GM19324 (cell line): ENCODE measurements at regions not wholly inside any gene's neighbourhood (a gene's known extent, or its start where the extent isn't known, plus 50 kb on each side); places are given as distances from the start of the nearest gene placed in this dataset.
"Not testable (repeated sequence)": the region's sequence is repeated elsewhere in the genome, so short reads cannot be mapped to it uniquely, and the experiment has no call there.

Source experiments
- ATAC-seq: cut with Tn5 transposase; IDR thresholded peaks from one replicate; pipeline ENCODE4 v1.9.1; 2021; ENCODE audit warnings: mild to moderate bottlenecking, moderate library complexity; ENCODE audit not compliant: unreplicated experiment, low FRiP score

- ATAC-seq, result no peak
These were observed 192.3 kb upstream of the PRSS58 start for GRCh38 chr7:142450206-142450605.

- not testable (repeated sequence) for ATAC-seq
These were observed 191.0 kb upstream of the PRSS58 start for GRCh38 chr7:142448857-142449256.

- no peak for ATAC-seq
These were observed 189.9 kb upstream of the PRSS58 start for GRCh38 chr7:142447762-142448161.

- no peak for ATAC-seq
These were observed 187.3 kb upstream of the PRSS58 start for GRCh38 chr7:142445019-142445686.

- no peak for ATAC-seq
These were observed 185.6 kb upstream of the PRSS58 start for GRCh38 chr7:142443216-142444010.

GRCh38 chr7:142442396-142442795 lies 184.5 kb upstream of the PRSS58 start:
- ATAC-seq, result no peak

GRCh38 chr7:142440906-142441411 lies 183.1 kb upstream of the PRSS58 start:
- no peak for ATAC-seq

GRCh38 chr7:142440219-142440905 lies 182.5 kb upstream of the PRSS58 start:
- no peak for ATAC-seq

- peak; percentile 53 for ATAC-seq
These were observed 181.9 kb upstream of the PRSS58 start for GRCh38 chr7:142439739-142440138.

- no peak for ATAC-seq
These were observed 181.2 kb upstream of the PRSS58 start for GRCh38 chr7:142438923-142439515.

- peak; percentile 35 for ATAC-seq
These were observed 180.5 kb upstream of the PRSS58 start for GRCh38 chr7:142438235-142438922.

- ATAC-seq, result no peak
These were observed 179.9 kb upstream of the PRSS58 start for GRCh38 chr7:142437741-142438140.

- ATAC-seq, result no peak
These were observed 178.7 kb upstream of the PRSS58 start for GRCh38 chr7:142436601-142437000.

- not testable (repeated sequence) for ATAC-seq
These were observed 177.7 kb upstream of the PRSS58 start for GRCh38 chr7:142435606-142436005.

- no peak for ATAC-seq
These were observed 176.9 kb upstream of the PRSS58 start for GRCh38 chr7:142434666-142435167.

GRCh38 chr7:142434133-142434532 lies 176.3 kb upstream of the PRSS58 start:
- ATAC-seq, result not testable (repeated sequence)

- ATAC-seq, result no peak
These were observed 174.5 kb upstream of the PRSS58 start for GRCh38 chr7:142432377-142432776.

GRCh38 chr7:142431491-142431890 lies 173.6 kb upstream of the PRSS58 start:
- no peak for ATAC-seq

GRCh38 chr7:142428094-142428493 lies 170.2 kb upstream of the PRSS58 start:
- no peak for ATAC-seq

GRCh38 chr7:142425281-142425680 lies 167.4 kb upstream of the PRSS58 start:
- ATAC-seq, result no peak
